Amygdala (tissue), 56 donors: ENCODE measurements at regions not wholly inside any gene's neighbourhood (a gene's known extent, or its start where the extent isn't known, plus 50 kb on each side); places are given as distances from the start of the nearest gene placed in this dataset.
"Not testable (repeated sequence)": the region's sequence is repeated elsewhere in the genome, so short reads cannot be mapped to it uniquely, and the experiment has no call there.

Experiments used
- DNase-seq, 56 donors: peaks; one replicate each; lab custom pipeline; 2025; lab: John Stamatoyannopoulos, UW

DNA sequence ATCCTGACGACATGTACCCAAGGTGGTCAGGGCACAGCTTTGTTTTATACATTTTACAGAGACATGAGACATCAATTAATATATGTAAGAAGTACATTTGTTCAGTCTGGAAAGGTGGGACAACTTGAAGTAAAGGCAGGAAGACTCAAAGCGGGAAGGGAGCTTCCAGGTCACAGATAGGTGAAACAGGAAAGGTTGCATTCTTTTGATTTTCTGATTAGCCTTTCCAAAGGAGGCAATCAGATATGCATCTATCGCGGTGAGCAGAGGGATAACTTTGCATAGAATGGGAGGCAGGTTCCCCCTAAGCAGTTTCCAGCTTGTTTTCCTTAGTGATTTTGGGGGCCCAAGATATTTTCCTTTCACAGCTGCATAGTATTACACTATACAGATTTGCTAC, 358.4 kb downstream of the GLUD2 start:
- no peak for DNase-seq

DNA sequence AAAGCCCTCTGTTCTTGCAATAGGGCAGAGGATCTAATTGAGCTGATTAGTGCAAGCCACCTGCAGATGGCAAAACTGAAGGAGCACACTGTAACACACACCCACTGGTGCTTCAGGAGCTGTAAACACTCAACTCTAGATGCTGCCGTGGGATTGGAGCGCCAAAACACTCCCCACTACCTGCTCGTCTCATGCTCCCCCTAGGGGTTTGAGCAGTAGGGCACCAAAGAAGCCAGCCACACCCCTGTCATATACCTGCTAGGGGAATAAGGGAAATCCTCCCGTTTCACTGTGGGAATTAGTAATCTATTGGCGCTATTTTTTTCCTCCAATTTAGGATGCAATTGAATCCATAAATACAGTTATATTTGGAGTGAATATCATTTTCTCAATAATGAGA, 360.2 kb downstream of the GLUD2 start:
- DNase-seq = no peak

DNA sequence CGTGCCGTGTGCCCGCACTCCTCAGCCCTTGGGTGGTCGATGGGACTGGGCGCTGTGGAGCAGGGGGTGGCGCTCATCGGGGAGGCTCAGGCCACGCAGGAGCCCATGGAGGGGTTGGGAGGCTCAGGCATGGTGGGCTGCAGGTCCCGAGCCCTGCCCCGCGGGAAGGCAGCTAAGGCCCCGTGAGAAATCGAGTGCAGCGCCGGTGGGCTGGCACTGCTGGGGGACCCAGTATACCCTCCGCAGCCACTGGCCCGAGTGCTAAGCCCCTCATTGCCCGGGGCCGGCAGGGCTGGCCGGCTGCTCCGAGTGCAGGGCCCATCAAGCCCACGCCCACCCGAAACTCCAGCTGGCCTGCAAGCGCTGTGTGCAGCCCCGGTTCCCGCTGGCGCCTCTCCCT, 384.1 kb downstream of the GLUD2 start:
- DNase-seq = not testable (repeated sequence)

- DNase-seq = no peak
These were observed 385.9 kb downstream of the GLUD2 start for GRCh38 chrX:121433289-121433688.

- DNase-seq = not testable (repeated sequence)
These were observed 390.3 kb downstream of the GLUD2 start for GRCh38 chrX:121437666-121438065.

DNA sequence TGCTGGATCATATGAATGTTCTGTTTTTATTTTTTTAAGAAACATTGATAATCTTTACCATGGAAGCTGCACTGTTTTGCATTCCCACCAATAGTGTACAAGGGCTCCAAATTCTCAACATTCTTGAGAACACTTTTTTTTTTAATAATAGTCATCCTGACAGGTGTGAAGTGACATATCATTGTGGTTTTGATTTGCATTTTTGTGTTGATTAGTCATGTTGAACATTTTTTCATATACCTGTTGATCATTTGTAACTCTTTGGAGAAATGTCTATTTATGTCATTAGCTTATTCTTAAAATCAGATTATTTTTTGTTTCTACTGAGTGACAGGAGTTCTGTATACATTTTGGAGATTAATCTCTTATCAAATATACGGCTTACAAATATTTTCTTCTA, 408.5 kb downstream of the GLUD2 start:
- no peak for DNase-seq

DNA sequence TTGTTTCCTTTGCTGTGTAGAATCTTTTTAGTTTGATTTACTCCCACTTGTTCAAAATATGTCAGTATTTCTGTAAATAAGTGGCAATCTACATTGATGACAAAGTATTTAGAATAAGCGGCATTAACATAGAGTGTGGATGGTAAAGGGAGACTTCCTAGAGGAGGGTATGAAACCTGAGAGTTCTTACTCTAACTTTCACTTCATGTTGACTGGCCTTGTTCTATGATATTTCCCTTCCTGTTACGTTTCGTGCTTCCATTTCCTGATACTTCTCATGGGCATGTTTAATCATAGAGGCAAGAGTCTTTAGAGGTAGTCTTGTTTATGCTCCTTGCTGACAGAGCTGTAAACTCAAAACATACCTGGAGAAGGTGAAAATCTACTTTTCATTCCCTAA, 408.9 kb downstream of the GLUD2 start:
- DNase-seq = no peak

- DNase-seq = no peak
These were observed 409.7 kb downstream of the GLUD2 start for GRCh38 chrX:121457096-121457495.

DNA sequence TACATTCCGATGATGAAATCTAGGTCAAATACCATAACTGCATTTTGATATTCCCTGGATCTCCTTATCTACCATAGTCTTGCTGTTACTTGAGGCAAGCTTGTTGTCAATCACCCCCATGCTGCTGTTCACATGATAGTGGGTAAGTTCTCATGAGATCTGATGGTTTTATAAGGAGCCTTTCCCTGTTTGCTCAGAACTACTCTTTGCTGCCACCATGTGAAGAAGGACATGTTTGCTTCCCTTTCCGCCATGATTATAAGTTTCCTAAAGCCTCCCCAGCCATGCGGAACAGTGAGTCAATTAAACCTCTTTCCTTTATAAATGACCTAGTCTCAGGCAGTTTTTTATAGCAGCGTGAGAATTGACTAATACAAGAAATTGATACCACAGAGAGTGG, 432.0 kb downstream of the GLUD2 start:
- DNase-seq = no peak

DNA sequence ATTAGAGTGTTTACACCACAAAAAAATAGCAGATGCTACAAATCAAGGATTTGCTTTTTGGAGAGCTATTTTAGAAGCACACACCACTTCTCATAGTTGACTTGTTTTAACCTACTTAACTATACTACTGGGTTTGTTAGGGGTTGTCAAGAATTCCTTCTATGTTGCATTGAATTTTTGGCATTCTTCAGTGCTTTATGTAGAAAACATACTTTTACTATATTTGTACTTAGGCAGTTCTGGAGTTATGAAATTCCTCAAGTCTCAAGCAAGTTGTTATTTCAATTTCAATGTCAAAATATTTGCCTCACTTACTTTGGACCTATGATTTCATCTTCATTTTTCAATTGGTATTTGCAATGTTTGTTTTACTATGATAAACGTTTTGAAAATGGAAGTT, 449.6 kb downstream of the GLUD2 start:
- no peak for DNase-seq

- no peak for DNase-seq
These were observed 456.7 kb downstream of the GLUD2 start for GRCh38 chrX:121504153-121504552.

- DNase-seq = no peak
These were observed 498.9 kb downstream of the GLUD2 start for GRCh38 chrX:121546317-121546716.

- DNase-seq = no peak
These were observed 511.5 kb downstream of the GLUD2 start for GRCh38 chrX:121558886-121559285.

DNA sequence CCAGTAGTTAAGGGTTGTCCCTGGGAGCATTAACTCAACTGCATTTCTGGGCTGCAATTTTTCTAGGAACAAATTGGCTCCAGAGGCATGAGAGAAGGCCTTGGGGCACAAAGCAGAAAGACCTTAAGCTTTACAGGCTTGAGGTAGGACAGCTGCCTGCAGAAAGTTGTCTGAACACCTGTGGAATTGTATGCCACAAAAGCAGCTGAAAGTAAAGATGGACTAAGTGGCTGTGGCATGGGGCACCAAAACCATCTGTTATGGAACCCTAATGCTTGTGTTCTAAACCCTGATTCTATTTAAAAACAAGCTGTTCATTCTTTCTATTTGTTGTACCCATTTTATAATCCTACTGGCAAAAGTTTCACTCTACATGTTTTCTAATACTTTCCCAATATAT, 515.2 kb downstream of the GLUD2 start:
- DNase-seq = no peak

- no peak for DNase-seq
These were observed 522.2 kb downstream of the GLUD2 start for GRCh38 chrX:121569609-121570008.

GRCh38 chrX:121570072-121570841, 522.8 kb downstream of the GLUD2 start:
- DNase-seq = peak in 4 of 56 donors; percentile 0 to 1 (median 1)

DNA sequence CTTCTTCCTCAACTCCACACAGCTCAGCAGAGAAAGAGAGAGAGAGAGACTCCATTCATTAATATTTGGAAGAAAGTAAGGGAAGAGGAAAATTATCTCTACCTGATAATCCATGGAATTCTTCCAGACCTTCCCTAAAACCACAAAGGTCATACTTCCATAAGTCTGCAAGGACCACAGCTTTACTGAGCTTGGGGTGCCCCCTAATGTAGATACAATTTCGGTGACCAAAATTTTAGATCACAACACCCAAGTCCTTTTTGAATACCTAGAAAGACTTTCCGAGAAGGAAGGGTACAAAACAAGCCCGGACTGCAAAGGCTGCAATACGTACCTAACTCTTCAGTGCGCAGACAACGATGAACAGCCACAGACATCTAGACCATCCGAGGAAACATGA, 523.9 kb downstream of the GLUD2 start:
- no peak for DNase-seq

DNA sequence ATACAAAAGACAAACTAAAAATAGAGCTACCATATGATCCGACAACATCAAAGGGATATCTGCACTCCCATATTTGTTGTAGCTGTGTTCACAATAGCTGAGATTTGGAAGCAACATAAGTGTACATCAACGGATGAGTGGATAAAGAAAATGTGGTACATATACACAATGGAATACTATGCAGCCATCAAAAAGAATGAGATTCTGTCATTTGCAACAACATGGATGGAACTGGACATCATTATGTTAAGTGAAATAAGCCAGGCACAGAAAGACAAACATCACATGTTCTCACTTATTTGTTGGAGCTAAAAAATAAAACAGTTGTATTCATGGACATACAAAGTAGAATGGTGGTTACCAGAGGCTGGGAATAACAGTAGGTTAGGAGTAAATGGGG, 527.0 kb downstream of the GLUD2 start:
- not testable (repeated sequence) for DNase-seq

DNA sequence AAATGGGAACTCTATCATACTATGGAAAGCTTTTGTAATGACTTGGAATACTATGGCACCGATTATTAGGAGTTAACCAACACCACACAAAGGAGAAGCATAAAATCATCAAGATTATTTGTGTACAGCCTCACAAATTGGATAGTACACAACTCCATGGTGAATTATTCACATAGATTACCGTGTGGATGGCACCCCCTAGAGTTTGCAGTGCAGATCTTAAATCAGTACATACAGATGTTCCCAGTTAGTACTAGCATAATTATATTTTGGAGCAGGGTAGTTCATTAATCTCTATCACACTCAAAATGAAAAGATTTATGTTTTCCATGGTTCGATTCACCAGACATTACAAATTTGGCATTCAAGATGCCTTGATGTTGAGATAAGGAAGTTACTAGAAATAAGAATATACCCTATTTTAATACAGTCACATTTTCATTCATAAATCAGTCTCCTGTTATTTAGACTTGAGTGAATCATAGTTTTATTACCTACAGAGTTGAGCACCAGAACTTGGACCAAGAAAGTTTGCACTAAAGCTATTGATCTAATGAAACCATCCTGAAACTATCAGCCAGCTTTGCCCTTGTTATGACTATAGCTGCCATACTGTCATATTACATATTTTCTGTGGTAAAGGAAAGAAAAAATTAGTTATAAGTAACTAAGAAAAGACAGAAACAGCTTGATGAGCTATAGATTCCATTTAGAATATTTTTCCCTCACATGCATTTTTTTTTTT, 531.8 kb downstream of the GLUD2 start:
- DNase-seq = peak in 2 of 56 donors; percentile 0 to 13

GRCh38 chrX:121581885-121582284, 534.5 kb downstream of the GLUD2 start:
- no peak for DNase-seq

DNA sequence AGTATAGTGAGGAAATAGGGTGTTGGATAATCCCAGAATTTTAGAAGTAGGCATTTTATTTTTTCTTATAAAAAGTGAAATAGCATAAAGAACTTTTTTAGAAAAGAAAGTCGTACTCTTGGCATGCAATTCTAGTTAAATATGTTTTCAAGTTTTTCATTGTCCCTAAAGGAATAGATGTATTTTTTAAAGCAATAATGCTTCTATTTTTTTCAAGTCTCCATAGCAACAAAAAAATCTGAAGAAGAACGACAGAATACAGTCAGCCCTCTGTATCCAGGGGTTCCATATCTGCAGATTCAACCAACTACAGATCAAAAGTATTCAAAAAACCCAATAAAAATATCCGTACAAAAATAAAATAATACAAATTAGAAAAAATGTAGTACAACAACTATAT, 538.2 kb downstream of the GLUD2 start:
- no peak for DNase-seq

DNA sequence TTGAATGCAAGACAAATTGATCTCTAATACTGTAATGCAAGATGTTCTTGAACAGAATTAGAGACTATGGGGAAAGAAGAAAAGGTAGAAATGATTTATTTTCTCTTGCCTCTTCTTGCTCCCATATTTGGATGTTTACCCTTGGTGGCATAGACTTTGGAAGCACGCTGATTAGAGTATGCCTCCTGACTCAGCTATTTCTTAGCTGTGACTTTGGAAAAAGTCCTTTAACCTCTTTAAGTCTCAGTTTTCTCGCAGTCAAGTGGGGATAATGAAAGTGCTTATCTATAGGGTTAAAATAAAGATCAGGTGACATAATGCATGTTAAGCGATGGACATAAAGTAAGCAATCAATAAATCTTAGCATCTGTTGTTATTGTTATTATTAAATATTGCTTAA, 545.5 kb downstream of the GLUD2 start:
- no peak for DNase-seq
